Urothelium cell line (cell line): ENCODE measurements at regions not wholly inside any gene's neighbourhood (a gene's known extent, or its start where the extent isn't known, plus 50 kb on each side); places are given as distances from the start of the nearest gene placed in this dataset.

Source experiments
- DNase-seq: peaks from one replicate; pipeline ENCODE4 v3.0.0; 2011; ENCODE audit warnings: low spot score, mixed read lengths
- FAIRE-seq: peaks from 2 replicates; lab custom pipeline; 2011; peaks lifted over from hg19 to GRCh38; lab: Jason Lieb, UNC

DNA sequence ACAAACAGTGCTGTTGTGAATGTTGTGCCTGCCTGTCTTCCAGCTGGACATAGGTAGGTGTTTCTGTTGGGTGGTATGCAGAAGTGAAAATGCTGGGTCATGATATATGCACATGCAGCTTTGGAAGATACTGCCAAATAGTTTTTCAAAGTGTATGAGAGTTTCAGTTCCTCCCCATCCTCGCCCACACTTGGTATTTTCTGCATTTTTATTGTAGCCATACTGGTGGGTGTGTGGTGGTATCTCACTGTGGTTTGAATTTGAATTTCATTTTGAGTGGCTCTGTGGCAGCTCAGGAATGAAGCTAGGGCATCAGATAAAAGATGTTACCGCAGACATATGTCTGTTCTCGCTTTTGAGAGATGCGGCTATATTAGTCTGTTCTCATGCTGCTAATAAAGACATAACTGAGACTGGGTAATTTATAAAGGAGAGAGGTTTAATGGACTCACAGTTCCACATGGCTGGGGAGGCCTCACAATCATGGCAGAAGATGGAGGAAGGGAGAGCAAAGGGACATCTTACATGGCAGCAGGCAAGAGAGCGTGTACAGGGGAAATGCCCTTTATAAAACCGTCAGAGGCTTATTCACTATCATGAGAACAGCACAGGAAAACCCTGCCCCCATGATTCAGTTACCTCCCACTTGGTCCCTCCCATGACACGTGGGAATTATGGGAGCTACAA lies 183.1 kb downstream of the CAND1 start:
- DNase-seq (no peak), FAIRE-seq (no peak)

DNA sequence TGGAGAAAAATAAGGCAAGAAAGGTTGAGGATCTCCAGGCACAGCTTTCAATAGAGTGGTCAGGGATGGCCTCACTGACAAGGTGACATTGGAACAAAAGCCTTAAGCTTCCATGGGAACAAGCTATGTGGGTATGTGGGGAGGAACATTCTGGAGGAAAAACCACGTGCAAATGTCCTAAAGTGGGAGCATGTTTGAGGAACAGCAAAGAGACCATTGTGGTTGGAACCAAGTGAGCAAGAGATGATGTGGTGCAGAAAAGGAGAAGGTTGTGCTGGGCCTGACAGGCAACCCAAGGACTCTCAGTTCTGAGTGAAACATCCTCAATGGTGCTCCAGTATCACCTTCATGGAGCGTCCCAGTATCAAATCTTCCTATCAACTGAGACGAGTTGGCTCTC lies 184.0 kb downstream of the CAND1 start:
- no peak for DNase-seq
- FAIRE-seq: no peak

DNA sequence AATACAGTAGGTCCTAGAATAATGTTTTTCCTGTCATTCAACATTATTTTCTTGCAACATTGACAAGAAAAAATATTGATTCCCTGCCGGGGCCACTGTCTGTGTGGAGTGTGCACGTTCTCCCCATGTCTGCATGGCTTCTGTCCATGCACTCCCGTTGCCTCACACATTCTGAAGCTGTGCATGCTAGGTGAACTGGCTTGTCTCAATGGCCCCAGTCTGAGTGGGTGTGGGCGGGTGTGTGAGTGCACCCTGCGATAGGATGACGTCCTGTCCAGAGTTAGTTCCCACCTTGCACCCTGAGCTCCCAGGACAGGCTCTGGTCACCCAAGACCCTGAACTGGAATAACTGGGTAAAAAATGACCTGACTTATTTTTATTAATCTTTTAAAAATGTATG lies 186.1 kb downstream of the CAND1 start:
- DNase-seq: no peak
- FAIRE-seq: no peak

DNA sequence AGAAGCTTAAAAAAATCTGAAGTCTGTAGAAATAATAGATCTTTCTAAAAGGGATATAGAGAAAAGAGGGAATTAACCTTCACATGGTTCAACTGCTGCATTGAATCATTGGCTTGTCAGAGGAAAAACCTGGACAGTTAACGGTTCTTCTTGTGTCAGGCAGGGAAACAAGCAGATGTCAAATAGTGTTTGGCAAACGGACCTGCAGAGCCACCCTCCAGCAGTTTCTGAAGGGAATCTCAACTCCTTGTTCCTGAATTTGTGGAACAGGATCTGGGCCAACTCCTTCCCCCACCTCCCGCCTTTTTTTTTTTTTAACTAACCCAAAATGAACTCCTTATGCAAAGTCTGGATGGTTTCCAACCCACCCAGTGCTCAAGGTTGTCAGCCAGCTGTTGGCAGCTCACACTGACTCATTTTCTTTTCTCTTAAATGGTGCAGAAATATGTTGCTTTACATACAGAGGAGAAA lies 187.3 kb downstream of the CAND1 start:
- DNase-seq (peak; percentile 40), FAIRE-seq (no peak)

DNA sequence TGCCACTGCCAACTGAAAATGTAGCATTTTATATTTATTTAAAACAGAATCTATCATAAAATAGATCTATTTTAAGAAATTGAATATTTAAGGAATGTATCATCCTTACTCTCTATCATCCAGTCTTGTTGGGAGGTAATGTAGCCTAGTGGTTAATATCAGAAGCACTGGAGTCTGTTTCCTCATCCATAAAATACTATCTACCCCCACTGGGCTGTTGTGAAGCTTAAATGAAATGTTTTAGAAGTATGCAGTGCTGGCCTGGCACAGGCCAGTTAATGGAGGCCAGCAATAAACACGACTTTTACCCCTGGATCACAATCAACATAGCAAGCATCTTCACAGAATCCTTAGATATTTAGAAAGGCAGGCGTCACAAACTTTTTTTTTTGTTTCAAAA lies 188.0 kb downstream of the CAND1 start:
- FAIRE-seq (no peak), DNase-seq (no peak)

DNA sequence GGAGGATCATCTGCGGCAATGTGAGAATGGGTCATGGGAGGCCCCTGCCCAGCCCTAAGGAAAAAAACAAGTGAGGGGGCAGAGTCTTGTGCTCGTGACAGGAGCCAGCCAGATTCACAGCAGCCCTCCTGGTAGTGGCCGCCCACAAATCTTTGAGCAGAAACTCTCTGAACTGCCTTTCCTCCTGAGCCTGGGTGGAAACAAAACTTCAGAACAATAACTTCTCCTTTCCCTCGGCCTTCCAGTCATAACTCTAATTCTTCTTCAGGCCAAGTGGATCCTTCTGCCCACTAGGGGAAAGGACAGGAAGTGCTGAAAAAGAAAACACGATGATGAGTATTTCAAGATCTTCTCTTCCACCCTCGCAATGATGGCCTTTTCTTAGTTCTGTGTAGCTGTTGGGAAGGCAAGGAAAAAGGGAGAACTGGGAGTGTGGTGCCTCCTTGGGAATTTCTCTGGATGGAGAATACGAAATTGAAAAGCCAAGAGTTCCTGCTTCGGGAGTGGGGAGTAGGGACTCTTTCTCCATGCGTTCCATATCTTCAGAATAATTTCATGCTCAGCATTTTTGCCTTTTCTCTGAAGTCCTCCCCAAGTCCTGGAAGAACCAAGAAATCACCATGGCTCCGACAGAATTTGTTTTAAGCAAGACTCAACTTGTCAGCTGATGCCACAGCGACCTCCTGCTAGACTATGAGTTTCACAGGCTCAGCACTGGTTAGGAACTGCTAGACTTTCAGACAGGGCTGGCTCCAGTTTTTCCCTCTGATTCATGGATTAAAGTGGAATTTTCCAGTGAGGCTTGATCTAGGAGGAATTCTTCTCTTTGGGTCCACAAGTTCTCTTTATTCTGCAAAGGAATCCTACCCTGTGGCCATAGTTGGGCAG lies 188.9 kb downstream of the CAND1 start:
- FAIRE-seq: no peak
- no peak for DNase-seq

DNA sequence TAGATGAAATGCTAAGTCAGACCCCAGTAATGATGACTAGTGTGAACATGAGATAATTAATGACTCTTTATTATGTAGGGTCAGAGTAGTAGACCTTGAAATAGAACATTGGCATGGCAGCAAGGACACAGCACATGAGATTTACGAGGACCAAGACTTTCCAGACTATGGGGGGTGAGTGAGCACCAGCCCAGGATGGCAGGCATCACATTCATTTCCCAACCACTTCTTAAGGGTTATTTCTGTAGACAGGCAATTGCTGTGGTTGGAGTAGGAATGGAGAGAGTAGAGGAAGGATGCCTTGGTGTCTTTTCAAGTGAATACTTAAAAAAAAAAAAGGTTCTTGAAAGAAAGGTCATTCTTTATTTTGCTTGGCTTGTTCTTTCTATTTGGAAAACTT lies 189.4 kb upstream of the DYRK2 start:
- FAIRE-seq: no peak
- DNase-seq: no peak

DNA sequence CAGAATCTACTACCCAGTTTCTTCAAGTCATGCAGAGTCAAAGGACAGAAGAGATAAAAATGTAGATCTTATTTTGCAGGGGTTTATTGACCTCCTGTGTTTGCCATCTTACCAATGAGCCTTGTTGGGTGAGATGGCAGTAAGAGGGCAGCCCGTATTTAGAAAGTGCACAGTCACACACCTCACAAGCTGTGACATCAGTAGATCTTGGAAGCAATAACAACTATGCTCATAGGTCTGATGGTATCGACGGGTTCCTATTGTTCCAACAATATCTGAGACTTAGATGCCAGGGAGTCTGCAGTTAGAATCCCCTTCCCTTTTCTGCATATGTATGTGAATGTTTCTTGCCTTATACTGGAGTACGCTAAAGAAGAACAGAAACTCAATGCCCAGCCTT lies 189.0 kb upstream of the DYRK2 start:
- FAIRE-seq (no peak), DNase-seq (no peak)

DNA sequence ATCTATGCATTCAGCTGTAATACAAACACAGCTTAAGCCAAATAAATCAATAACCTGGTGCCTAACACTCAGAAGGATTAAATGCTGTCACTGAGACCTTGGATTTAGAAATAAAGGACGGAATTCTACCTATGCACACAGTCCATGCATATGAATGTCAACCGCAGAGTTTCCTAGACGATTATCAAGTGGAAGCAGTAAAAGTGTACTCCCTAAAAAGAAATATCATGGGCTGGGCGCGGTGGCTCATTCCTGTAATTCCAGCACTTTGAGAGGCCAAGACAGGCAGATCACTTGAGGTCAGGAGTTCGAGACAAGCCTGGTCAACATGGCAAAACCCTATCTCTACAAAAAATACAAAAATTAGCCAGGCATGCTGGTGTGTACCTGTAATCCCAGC lies 188.2 kb upstream of the DYRK2 start:
- no peak for DNase-seq
- no peak for FAIRE-seq

DNA sequence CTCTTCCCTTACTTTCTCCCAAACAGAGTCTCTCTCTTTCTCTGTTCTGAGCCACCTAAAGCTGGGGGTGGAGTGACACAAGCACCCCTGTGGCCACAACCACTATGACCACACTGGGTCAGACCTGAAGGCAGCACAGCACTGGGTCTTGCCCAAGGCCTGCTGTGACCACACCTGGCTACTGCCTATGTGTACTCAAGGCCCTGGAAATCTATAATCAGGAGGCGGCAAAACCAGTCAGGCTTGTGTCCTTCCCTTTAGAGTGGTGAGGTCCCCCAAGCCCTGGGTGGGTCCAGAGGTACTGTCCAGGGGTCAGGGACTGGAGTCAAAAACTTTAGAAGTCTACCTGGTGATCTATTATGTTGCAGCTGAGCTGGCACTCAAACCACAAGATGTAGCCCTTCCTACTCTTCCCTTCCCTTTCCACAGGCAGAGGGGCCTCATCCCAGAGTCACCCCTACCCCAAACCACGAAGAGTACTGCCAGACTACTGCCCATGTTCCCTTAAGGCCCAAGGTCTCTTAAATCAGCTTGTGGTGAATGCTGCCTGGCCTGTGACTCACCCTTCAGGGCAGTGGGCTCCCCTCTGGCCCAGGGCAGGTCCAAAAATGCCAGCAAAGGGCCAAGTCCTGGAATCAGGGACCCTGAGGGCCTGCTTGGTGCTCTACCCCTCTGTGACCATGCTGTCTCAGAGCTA lies 179.8 kb upstream of the DYRK2 start:
- FAIRE-seq: no peak
- DNase-seq: no peak

DNA sequence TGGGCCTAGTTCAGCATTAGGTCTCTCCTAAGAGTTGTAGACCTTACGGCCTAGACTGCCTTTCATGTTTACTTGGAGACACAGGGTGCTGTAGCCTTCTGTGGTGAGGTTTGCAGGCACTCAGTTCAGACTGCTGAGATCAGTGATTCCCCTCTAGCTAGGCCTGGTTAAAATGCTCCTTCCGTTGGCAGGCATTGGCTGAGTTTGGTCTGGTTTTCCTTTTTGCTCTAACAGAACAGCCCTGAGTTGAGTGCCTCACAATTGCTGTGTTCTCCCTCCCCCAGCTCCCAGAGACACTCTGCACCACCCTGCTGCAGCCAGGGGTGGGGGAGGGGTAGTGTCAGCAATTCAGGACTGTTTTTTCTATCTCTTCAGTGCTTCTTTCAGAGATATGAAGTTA lies 178.9 kb upstream of the DYRK2 start:
- no peak for FAIRE-seq
- no peak for DNase-seq

DNA sequence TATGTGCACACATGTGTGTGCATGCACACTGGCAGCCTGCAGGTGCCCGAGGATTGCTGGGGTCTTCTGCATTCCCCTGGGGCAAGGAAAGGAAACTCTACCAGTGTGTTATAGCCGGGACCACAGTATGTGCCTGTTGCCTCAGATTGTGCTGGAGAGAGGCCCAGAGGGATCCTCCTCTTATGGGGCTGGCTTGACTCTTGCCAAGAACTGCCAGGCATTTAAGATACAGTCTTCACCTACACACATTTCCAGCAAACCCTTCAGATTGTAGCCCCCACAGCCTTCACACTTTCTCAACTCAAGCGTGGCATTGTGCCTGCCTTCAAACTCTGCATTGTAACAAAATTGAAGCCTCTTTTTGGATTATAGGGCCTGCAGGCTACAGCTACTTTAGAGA lies 176.7 kb upstream of the DYRK2 start:
- FAIRE-seq: no peak
- no peak for DNase-seq

DNA sequence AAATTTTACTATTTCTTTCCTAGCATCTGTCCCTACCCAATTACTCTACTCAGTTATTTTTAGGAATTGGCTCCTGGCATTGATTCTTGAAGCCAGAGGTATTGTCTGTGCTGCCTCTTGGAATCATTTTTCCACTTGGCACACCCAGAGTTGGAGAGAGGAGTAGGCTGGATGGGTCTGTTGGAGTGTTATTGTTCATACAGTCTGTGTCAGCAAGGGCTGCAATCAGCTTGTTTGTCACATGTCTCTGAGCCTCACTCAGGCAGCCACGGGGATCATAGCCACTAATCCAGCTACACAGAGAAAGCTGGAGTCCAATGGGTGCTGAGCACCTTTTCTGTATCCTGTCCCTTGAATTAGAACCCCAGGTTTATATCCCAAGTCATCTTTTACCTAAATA lies 176.0 kb upstream of the DYRK2 start:
- FAIRE-seq (no peak), DNase-seq (no peak)

DNA sequence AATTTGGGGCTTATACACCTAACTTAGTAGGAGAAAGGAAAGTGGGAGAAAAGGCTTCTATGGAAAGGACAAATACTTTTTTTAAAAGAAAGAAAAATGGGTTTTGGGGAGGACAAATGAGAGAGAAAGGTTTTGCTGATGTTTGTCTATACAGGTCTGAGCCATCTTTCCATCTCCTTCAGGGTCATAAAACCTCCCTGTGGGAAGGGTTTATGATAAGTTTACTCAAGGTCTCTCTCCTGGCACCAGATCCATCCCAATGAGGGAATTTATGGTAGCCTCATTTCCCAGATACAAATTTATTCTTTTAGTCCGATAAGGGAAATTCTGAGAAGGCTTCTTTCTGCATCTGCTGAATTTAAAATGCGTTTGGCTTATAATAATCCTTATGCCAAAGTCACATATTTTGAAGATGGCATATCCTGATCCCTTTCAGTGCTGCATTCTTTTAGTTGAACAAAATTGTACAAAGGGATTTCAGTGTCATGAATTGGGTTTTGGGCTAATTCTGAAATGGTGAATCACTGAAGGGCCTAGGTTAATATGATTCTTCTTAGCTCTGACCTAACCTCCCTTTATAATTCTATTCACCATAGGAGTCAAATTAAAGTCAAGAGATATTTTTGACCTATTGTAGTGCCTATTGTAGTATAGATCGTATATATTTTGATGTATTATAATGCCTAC lies 173.5 kb upstream of the DYRK2 start:
- no peak for FAIRE-seq
- no peak for DNase-seq

DNA sequence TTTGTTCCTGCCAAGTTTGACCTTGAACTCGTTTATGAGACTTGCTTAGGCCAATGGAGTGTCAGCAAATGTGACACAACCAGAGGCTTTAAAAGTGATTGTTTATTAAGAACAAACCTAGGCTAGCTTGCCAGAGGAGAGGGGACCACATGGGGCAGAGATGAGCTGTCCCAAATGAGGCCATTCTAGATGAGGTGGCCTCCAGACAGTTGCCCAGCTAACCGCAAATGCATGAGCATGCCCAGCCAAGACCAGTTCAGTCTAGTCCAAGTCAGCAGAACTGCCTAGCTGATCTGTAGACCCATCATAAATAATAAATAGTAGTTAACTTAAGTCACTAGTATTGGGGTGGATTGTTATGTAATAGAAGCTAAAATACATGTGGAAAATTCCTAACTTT lies 172.8 kb upstream of the DYRK2 start:
- FAIRE-seq: no peak
- DNase-seq: no peak

DNA sequence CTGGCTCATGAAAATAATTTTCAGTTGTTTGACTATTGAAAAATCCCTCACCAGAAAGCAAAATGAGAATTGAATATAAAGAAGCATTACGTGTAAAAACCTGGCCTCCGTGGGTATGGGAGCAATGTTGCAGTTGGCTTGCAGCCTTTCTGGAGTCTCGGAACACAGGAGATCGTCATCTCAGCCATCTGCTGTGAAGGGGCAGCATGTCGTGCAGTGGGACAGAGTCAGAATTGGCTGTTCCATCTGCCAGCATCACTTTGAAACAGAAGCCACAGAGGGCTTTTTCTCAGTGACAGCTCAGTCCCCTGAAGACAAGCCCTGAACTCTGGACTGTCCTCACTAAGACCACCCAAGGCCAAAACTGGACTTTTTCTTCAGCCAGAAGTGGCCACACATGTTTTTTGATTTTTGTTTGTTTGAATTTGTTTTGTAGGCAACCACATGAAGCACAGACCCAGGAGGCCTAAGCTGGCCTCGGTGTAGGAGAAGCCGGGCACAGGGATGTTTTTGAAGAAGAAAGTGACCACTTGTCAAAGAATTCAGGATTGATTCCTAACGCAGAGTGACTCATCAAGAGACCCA lies 170.8 kb upstream of the DYRK2 start:
- FAIRE-seq (no peak), DNase-seq (no peak)

DNA sequence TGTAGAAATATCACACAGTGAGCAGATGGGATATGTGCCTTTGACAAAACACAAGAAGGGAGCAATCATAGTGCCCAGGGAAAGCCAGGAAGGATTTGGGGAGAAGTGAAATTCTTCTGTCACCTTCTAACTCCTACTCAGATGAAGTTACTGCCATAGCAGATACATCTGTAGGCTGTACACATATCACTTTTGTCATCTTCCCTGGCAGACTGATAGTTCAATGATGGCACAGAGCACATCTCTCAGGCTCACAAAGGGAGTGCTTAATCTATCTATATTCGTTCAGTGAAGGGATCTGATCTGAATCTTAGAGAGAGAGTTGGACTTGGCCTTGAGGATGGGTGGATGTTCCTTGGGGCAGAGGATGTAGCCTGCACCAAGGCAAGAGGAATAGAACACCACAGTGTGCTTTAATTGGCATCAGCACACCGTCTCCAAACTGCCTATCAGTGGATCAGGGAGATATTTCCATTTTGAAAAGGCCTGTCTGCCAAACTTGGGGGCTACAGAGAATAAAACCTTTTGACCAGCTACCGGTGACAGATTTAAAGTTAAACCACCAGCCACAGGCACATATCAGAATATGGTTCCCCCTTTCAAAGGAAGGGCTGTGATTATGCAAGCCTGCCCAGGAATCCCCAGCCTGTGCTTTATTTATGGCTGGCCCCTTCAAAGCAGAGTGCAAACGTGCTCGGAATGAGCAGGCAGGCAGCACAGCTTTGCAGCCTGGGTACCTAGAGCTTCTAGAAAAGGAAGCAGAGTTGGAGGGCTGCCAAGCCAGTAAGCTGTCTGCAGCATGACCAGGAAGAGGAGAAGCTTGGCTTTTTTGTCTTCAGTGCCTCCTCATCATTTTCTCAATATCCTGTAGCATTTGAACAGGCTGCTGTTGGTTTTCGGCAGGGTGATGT lies 165.5 kb upstream of the DYRK2 start:
- DNase-seq (peak; percentile 6), FAIRE-seq (no peak)

DNA sequence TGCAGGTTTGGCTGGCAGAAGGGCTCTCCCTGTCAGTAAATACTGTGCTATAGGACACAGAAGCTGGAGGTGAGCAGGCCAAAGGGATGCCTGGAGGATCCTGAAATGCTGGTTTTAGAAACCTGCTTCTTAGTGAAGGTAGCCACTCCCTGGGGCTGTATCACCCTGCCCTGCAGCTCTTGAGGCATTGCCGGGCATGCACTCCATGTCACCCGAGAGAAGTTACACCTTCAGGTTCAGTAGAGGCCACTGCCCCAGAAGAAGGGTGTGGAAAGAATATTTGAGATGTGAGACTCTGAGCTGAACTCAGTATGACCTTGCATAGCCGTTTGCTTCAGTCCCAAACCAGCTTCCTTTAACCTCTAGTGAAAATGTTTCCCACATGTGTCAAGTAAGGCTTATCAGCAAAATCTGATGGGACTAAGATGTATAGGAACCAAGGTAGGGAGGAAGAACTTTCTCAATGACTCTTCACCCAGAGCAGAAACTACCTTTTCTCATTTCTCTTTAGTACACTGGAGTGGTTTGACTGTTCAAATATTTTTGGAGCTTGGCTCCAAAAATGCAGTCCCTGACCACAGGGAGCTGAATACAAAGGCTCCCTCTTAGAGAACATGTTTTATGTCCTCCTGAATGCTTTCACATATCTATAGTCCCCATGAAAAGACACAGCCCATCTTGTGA lies 164.5 kb upstream of the DYRK2 start:
- no peak for DNase-seq
- no peak for FAIRE-seq

DNA sequence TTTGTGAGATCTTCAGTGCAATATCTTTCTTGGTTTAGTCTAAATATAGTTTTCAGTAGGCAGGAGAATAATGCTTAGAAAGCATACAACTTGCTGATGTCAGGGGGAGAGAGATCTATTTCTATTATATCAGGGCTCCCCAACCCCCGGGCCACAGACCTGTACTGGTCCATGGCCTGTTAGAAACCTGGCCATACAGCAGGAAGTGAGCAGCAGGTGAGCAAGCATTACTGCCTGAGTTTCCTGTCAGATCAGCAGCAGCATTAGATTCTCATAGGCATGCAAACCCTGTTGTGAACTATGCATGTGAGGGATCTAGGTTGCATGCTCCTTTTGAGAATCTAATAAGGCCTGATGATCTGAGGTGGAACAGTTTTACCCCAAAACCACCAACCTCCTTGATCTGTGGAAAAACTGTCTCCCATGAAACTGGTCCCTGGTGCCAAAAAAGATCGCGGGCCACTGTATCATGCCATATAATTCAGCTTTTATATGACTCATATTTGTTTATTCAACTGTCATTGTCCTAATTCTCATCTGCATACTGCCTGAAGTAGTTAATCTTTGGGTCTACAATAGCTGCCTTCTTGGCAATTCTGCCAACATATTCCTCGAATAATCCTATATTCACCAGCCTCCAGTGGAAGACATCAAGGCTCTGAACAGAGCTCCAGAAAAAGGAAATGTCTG lies 163.6 kb upstream of the DYRK2 start:
- no peak for DNase-seq
- no peak for FAIRE-seq
